PC-9 (cell line): ENCODE measurements at regions not wholly inside any gene's neighbourhood (a gene's known extent, or its start where the extent isn't known, plus 50 kb on each side); places are given as distances from the start of the nearest gene placed in this dataset.

ENCODE experiments used
- CTCF ChIP-seq: fragments of 200-600 bp; sonication (generic); conservative IDR thresholded peaks from 2 replicates; pipeline ENCODE4 v1.6.1; 2017; ENCODE audit warnings: mixed run types, antibody characterized with exemption, mild to moderate bottlenecking, moderate library complexity
- EZH2 ChIP-seq: fragments of 200-600 bp; sonication (generic); IDR thresholded peaks from 2 replicates; pipeline ENCODE4 v1.8.0; 2017; ENCODE audit warnings: antibody characterized with exemption, low read depth

GRCh38 chr12:41700940-41701339, 443.7 kb downstream of the GXYLT1 start:
- no peak for TF ChIP-seq CTCF
- no peak for TF ChIP-seq EZH2
